ENCODE measurements at regions not wholly inside any gene's neighbourhood (a gene's known extent, or its start where the extent isn't known, plus 50 kb on each side); places are given as distances from the start of the nearest gene placed in this dataset.

GRCh38 chr12:19764408-19764807 is 325.1 kb downstream of the AEBP2 start:
- no TSS peak for BruUV-seq (replicated peaks)
- in situ Hi-C loops (cut with HindIII; ENCODE audit: low pct_unique_long_range_greater_than_20kb, low sequenced_read_pairs) (no loop called here), intact Hi-C loops (cut with micrococcal nuclease; ENCODE audit: unreplicated experiment) (no loop called here)
- no peaks in the 10 kb centered on the region for H3K36me3 ChIP-seq (ENCODE audit: control insufficient read depth, insufficient read depth, low read length)
- no peak for ATAC-seq
- CTCF ChIA-PET, result no interaction called here
- no peaks in the 10 kb centered on the region for H3K27me3 ChIP-seq (ENCODE audit: control insufficient read depth, insufficient read depth, low read length)
- no peaks in the 10 kb centered on the region for H3K9me3 ChIP-seq (ENCODE audit: control insufficient read depth, insufficient read depth, low read depth, low read length)
- TF ChIP-seq SIN3A (IDR thresholded peaks at IDR 0.05; ENCODE audit: borderline replicate concordance, insufficient read depth, low read depth, low read length) (no peak), REST (IDR thresholded peaks at IDR 0.05; ENCODE audit: insufficient read depth in 1 of 2, low read depth in 2 of 2, low read length in 1 of 2) (no peak)
- H3K4me3 ChIP-seq (ENCODE audit: low read depth in 2 of 2, low read length in 2 of 2), result no peak overlapping the region
- H3K4me1 ChIP-seq (ENCODE audit: control insufficient read depth, insufficient read depth, low read length), result no peaks in the 10 kb centered on the region
- no peak for DNase-seq (ENCODE audit: low read depth, low spot score)
- POLR2A ChIA-PET, result no interaction called here
- no peak overlapping the region for H3K27ac ChIP-seq (ENCODE audit: low read length)

- DNase-seq (ENCODE audit: low read depth, low spot score), result no peak
- CTCF ChIA-PET, result no interaction called here
- POLR2A ChIA-PET, result interaction anchor here (0.6 kb wide), 1 partner anchor 395 kb away, joined by 3 read pairs; no protein-coding TSS in a partner anchor
Measured at GRCh38 chr12:19771858-19772257, 332.6 kb downstream of the AEBP2 start.

More at GRCh38 chr12:19771858-19772257, 332.6 kb downstream of the AEBP2 start:
- H3K27ac ChIP-seq (ENCODE audit: low read length), result no peak overlapping the region
- no TSS peak for BruUV-seq (replicated peaks)
- no peak for TF ChIP-seq REST (IDR thresholded peaks at IDR 0.05; ENCODE audit: insufficient read depth in 1 of 2, low read depth in 2 of 2, low read length in 1 of 2)
- no peak for TF ChIP-seq POLR2AphosphoS5 (IDR thresholded peaks at IDR 0.05; ENCODE audit: low read depth, low read length)
- TF ChIP-seq TCF7L2 (IDR thresholded peaks at IDR 0.05; ENCODE audit: low read depth, low read length), result no peak
- TF ChIP-seq SIN3A (IDR thresholded peaks at IDR 0.05; ENCODE audit: borderline replicate concordance, insufficient read depth, low read depth, low read length), result no peak
- no peak for TF ChIP-seq CTCF (IDR thresholded peaks at IDR 0.05)
- no peak overlapping the region for H3K4me3 ChIP-seq (ENCODE audit: low read depth in 2 of 2, low read length in 2 of 2)
- no peaks in the 10 kb centered on the region for H3K4me1 ChIP-seq (ENCODE audit: control insufficient read depth, insufficient read depth, low read length)
- in situ Hi-C loops (cut with HindIII; ENCODE audit: low pct_unique_long_range_greater_than_20kb, low sequenced_read_pairs), result no loop called here
- no peaks in the 10 kb centered on the region for H3K36me3 ChIP-seq (ENCODE audit: control insufficient read depth, insufficient read depth, low read length)
- no peaks in the 10 kb centered on the region for H3K9me3 ChIP-seq (ENCODE audit: control insufficient read depth, insufficient read depth, low read depth, low read length)
- ATAC-seq, result no peak
- H3K27me3 ChIP-seq (ENCODE audit: control insufficient read depth, insufficient read depth, low read length), result no peaks in the 10 kb centered on the region
- intact Hi-C loops (cut with micrococcal nuclease; ENCODE audit: unreplicated experiment), result no loop called here
